Loucy (cell line): ENCODE measurements at regions not wholly inside any gene's neighbourhood (a gene's known extent, or its start where the extent isn't known, plus 50 kb on each side); places are given as distances from the start of the nearest gene placed in this dataset.
"Not testable (repeated sequence)": the region's sequence is repeated elsewhere in the genome, so short reads cannot be mapped to it uniquely, and the experiment has no call there.

ENCODE experiments used
- CTCF ChIP-seq: fragments of 200-600 bp; sonication (generic); conservative IDR thresholded peaks from 2 replicates; pipeline ENCODE4 v1.5.1; 2014; ENCODE audit warnings: mild to moderate bottlenecking, antibody characterized with exemption, low read length
- EZH2phosphoT487 ChIP-seq: fragments of 200-600 bp; IDR thresholded peaks from 2 replicates; pipeline ENCODE4 v1.6.1; 2018; ENCODE audit warnings: antibody characterized with exemption, mild to moderate bottlenecking, moderate library complexity, borderline replicate concordance

- TF ChIP-seq CTCF, EZH2phosphoT487: not testable (repeated sequence)
These were observed 84.8 kb upstream of the TEKT4 start for GRCh38 chr2:94786424-94786823.
